ENCODE measurements at regions not wholly inside any gene's neighbourhood (a gene's known extent, or its start where the extent isn't known, plus 50 kb on each side); places are given as distances from the start of the nearest gene placed in this dataset.
A peak's percentile ranks its signal among the peaks of the same experiment; 100 is the strongest.

- no peaks in the 10 kb centered on the region for H3K9me3 Mint-ChIP-seq
- CTCF ChIA-PET: interaction anchor here (0.8 to 3.0 kb wide), 2 partner anchors 9 to 230 kb away, joined by 3 to 18 read pairs; no protein-coding TSS in a partner anchor
- H3K36me3 Mint-ChIP-seq: no peaks in the 10 kb centered on the region
- H3K27me3 Mint-ChIP-seq: no peaks in the 10 kb centered on the region
- DNase-seq: no peak
- H3K27ac Mint-ChIP-seq: no peak overlapping the region
- H3K4me3 Mint-ChIP-seq: no peak overlapping the region
- H3K4me1 Mint-ChIP-seq: peaks cover 18% of the 10 kb centered on the region
Observed at GRCh38 chr9:109912082-109912582, 132.1 kb downstream of the PALM2AKAP2 start.

- Mint-ChIP-seq H3K4me1 (peaks cover 17% of the 10 kb centered on the region), H3K4me3 (no peak overlapping the region), H3K36me3 (no peaks in the 10 kb centered on the region), H3K9me3 (no peaks in the 10 kb centered on the region), H3K27ac (no peak overlapping the region), H3K27me3 (no peaks in the 10 kb centered on the region)
- DNase-seq: no peak
- CTCF ChIA-PET: interaction anchor here (0.6 to 3.0 kb wide), 5 partner anchors 9 to 229 kb away, joined by 3 to 18 read pairs (median 3); no protein-coding TSS in a partner anchor
Observed at GRCh38 chr9:109912726-109913460, 132.9 kb downstream of the PALM2AKAP2 start.

GRCh38 chr9:109913461-109913810 lies 133.4 kb downstream of the PALM2AKAP2 start:
- Mint-ChIP-seq H3K27ac (no peak overlapping the region), H3K9me3 (no peaks in the 10 kb centered on the region), H3K36me3 (no peaks in the 10 kb centered on the region), H3K4me3 (no peak overlapping the region), H3K27me3 (no peaks in the 10 kb centered on the region), H3K4me1 (peaks cover 22% of the 10 kb centered on the region)
- no peak for DNase-seq
- CTCF ChIA-PET: interaction anchor here (0.9 to 3.0 kb wide), 3 partner anchors 10 to 144 kb away, joined by 3 to 18 read pairs (median 6); no protein-coding TSS in a partner anchor

- no peak for DNase-seq
- Mint-ChIP-seq H3K9me3 (no peaks in the 10 kb centered on the region), H3K4me3 (no peak overlapping the region), H3K36me3 (no peaks in the 10 kb centered on the region), H3K27me3 (no peaks in the 10 kb centered on the region), H3K4me1 (peaks cover 29% of the 10 kb centered on the region), H3K27ac (no peak overlapping the region)
- CTCF ChIA-PET: interaction anchor here (1.5 to 3.0 kb wide), 2 partner anchors 11 to 143 kb away, joined by 3 to 18 read pairs; no protein-coding TSS in a partner anchor
Observed at GRCh38 chr9:109914280-109915027, 134.5 kb downstream of the PALM2AKAP2 start.

- H3K27ac Mint-ChIP-seq: no peak overlapping the region
- DNase-seq: no peak
- H3K36me3 Mint-ChIP-seq: peaks cover 3% of the 10 kb centered on the region
- peaks cover 3% of the 10 kb centered on the region for H3K9me3 Mint-ChIP-seq
- H3K27me3 Mint-ChIP-seq: no peaks in the 10 kb centered on the region
- no peak overlapping the region for H3K4me3 Mint-ChIP-seq
- peaks cover 35% of the 10 kb centered on the region for H3K4me1 Mint-ChIP-seq
- CTCF ChIA-PET: interaction anchor here (0.7 to 1.3 kb wide), 2 partner anchors 9 to 492 kb away, joined by 3 to 4 read pairs; no protein-coding TSS in a partner anchor
Observed at GRCh38 chr9:109916316-109916715, 136.3 kb downstream of the PALM2AKAP2 start.

- H3K4me1 Mint-ChIP-seq: peaks cover 34% of the 10 kb centered on the region
- DNase-seq: peak; percentile 48
- no peaks in the 10 kb centered on the region for H3K27me3 Mint-ChIP-seq
- H3K9me3 Mint-ChIP-seq: peaks cover 3% of the 10 kb centered on the region
- H3K27ac Mint-ChIP-seq: peak overlapping the region; percentile 92
- peak overlapping the region; percentile 24 for H3K4me3 Mint-ChIP-seq
- H3K36me3 Mint-ChIP-seq: peaks cover 3% of the 10 kb centered on the region
- CTCF ChIA-PET: interaction anchor here (1.4 to 1.5 kb wide), 4 partner anchors 12 to 54 kb away, joined by 3 to 5 read pairs (median 4); no protein-coding TSS in a partner anchor
Observed at GRCh38 chr9:109918339-109919163, 138.6 kb downstream of the PALM2AKAP2 start.

GRCh38 chr9:109919736-109920408 lies 139.9 kb downstream of the PALM2AKAP2 start:
- Mint-ChIP-seq H3K27me3 (no peaks in the 10 kb centered on the region), H3K27ac (peak overlapping the region; percentile 57), H3K4me1 (peaks cover 31% of the 10 kb centered on the region), H3K36me3 (peaks cover 3% of the 10 kb centered on the region), H3K9me3 (peaks cover 3% of the 10 kb centered on the region), H3K4me3 (no peak overlapping the region)
- CTCF ChIA-PET: interaction anchor here (1.1 to 1.5 kb wide), 5 partner anchors 13 to 132 kb away, joined by 3 to 5 read pairs (median 4); no protein-coding TSS in a partner anchor
- DNase-seq: no peak

GRCh38 chr9:109922617-109923470 lies 142.8 kb downstream of the PALM2AKAP2 start:
- CTCF ChIA-PET: no interaction called here
- Mint-ChIP-seq H3K9me3 (peaks cover 3% of the 10 kb centered on the region), H3K36me3 (peaks cover 3% of the 10 kb centered on the region), H3K4me1 (peaks cover 35% of the 10 kb centered on the region), H3K27ac (no peak overlapping the region), H3K4me3 (no peak overlapping the region), H3K27me3 (peaks cover 9% of the 10 kb centered on the region)
- no peak for DNase-seq

GRCh38 chr9:109923471-109923760 lies 143.4 kb downstream of the PALM2AKAP2 start:
- H3K4me1 Mint-ChIP-seq: peaks cover 30% of the 10 kb centered on the region
- CTCF ChIA-PET: no interaction called here
- peaks cover 3% of the 10 kb centered on the region for H3K9me3 Mint-ChIP-seq
- no peak overlapping the region for H3K4me3 Mint-ChIP-seq
- H3K27me3 Mint-ChIP-seq: peaks cover 9% of the 10 kb centered on the region
- no peak for DNase-seq
- H3K27ac Mint-ChIP-seq: no peak overlapping the region
- peaks cover 3% of the 10 kb centered on the region for H3K36me3 Mint-ChIP-seq

- H3K9me3 Mint-ChIP-seq: peaks cover 3% of the 10 kb centered on the region
- H3K27me3 Mint-ChIP-seq: peaks cover 9% of the 10 kb centered on the region
- CTCF ChIA-PET: no interaction called here
- H3K4me3 Mint-ChIP-seq: no peak overlapping the region
- peaks cover 26% of the 10 kb centered on the region for H3K4me1 Mint-ChIP-seq
- no peak for DNase-seq
- peaks cover 3% of the 10 kb centered on the region for H3K36me3 Mint-ChIP-seq
- no peak overlapping the region for H3K27ac Mint-ChIP-seq
Observed at GRCh38 chr9:109923806-109924205, 143.8 kb downstream of the PALM2AKAP2 start.

- peaks cover 17% of the 10 kb centered on the region for H3K4me1 Mint-ChIP-seq
- H3K27me3 Mint-ChIP-seq: peaks cover 13% of the 10 kb centered on the region
- peaks cover 2% of the 10 kb centered on the region for H3K9me3 Mint-ChIP-seq
- H3K27ac Mint-ChIP-seq: no peak overlapping the region
- CTCF ChIA-PET: interaction anchor here (0.7 kb wide), 1 partner anchor 215 kb away, joined by 3 read pairs; no protein-coding TSS in a partner anchor
- no peak overlapping the region for H3K4me3 Mint-ChIP-seq
- peaks cover 2% of the 10 kb centered on the region for H3K36me3 Mint-ChIP-seq
- DNase-seq: no peak
Observed at GRCh38 chr9:109925799-109926198, 145.8 kb downstream of the PALM2AKAP2 start.

- Mint-ChIP-seq H3K27ac (no peak overlapping the region), H3K9me3 (no peaks in the 10 kb centered on the region), H3K4me1 (peaks cover 16% of the 10 kb centered on the region), H3K36me3 (no peaks in the 10 kb centered on the region), H3K4me3 (no peak overlapping the region), H3K27me3 (peaks cover 13% of the 10 kb centered on the region)
- DNase-seq: no peak
- CTCF ChIA-PET: no interaction called here
Observed at GRCh38 chr9:109926421-109926869, 146.4 kb downstream of the PALM2AKAP2 start.
